Calu3 (cell line): ENCODE measurements at regions not wholly inside any gene's neighbourhood (a gene's known extent, or its start where the extent isn't known, plus 50 kb on each side); places are given as distances from the start of the nearest gene placed in this dataset.

Experiments
- BruUV-seq: library from RNA; stranded (reverse); fragments of 400-500 nt; replicated peaks from 2 replicates; lab custom pipeline; 2021; lab: Mats Ljungman, UMichigan
- CTCF ChIA-PET: fragments of 300-600 bp; sonication (Branson Sonifier 250); formaldehyde crosslinking; loops from one replicate; lab custom pipeline; 2022; ENCODE audit warnings: antibody characterized with exemption; lab: Charles Lee
- DNase-seq: peaks from one replicate; pipeline ENCODE4 v3.0.0; 2022
- H3K27ac Mint-ChIP-seq: one replicate; pipeline ENCODE4 v1.8.0; 2022; ENCODE audit warnings: mixed read lengths; ENCODE audit not compliant: unreplicated experiment
- H3K27me3 Mint-ChIP-seq: one replicate; pipeline ENCODE4 v1.8.0; 2022; ENCODE audit warnings: mixed read lengths; ENCODE audit not compliant: unreplicated experiment
- H3K36me3 Mint-ChIP-seq: one replicate; pipeline ENCODE4 v1.8.0; 2022; ENCODE audit warnings: mild to moderate bottlenecking, moderate library complexity, mixed read lengths; ENCODE audit not compliant: insufficient read depth, unreplicated experiment
- H3K4me1 Mint-ChIP-seq: one replicate; pipeline ENCODE4 v1.8.0; 2022; ENCODE audit warnings: mild to moderate bottlenecking, low read depth, mixed read lengths; ENCODE audit not compliant: unreplicated experiment
- H3K4me3 Mint-ChIP-seq: one replicate; pipeline ENCODE4 v1.8.0; 2022; ENCODE audit warnings: mild to moderate bottlenecking, low read depth, moderate library complexity, mixed read lengths; ENCODE audit not compliant: unreplicated experiment
- H3K9me3 Mint-ChIP-seq: one replicate; pipeline ENCODE4 v1.8.0; 2022; ENCODE audit warnings: low read depth, mixed read lengths; ENCODE audit not compliant: unreplicated experiment
- CTCF ChIP-seq: fragments of 200-600 bp; IDR thresholded peaks from one replicate; pipeline ENCODE4 v1.8.0; 2022; ENCODE audit warnings: antibody characterized with exemption; ENCODE audit not compliant: unreplicated experiment
- intact Hi-C: fragments of 100-400 bp; cut with micrococcal nuclease; formaldehyde crosslinking; loops from one replicate; pipeline ENCODE4 v1.10.0; 2022; ENCODE audit not compliant: unreplicated experiment

DNA sequence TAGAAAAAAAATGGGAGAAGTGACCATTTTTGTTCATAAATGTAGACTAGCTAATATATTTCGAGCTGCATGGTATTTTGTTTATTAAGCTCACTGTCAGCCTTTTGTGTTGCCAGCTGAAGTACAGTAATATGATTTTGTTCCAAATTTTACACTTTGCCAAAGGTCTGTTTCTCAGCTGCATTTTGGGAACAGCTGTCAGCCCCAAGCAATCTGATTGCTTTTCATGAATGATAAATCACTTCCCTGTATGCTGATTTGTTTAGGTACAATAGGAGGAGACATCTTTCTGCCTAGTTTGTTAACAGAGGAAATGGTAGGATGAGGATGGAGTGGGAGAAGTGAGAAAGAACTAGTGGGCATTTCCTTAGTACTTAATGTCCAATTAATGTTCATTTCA is 79.3 kb downstream of the NABP1 start:
- no peaks in the 10 kb centered on the region for H3K4me1 Mint-ChIP-seq
- no peaks in the 10 kb centered on the region for H3K27me3 Mint-ChIP-seq
- no peak overlapping the region for H3K4me3 Mint-ChIP-seq
- DNase-seq: no peak
- H3K9me3 Mint-ChIP-seq: no peaks in the 10 kb centered on the region
- CTCF ChIA-PET: interaction anchor here (0.7 kb wide), 1 partner anchor 1518 kb away, joined by 6 read pairs; no protein-coding TSS in a partner anchor
- no peak for TF ChIP-seq CTCF
- no TSS peak for BruUV-seq
- H3K36me3 Mint-ChIP-seq: peaks cover 5% of the 10 kb centered on the region
- intact Hi-C loops: no loop called here
- H3K27ac Mint-ChIP-seq: no peak overlapping the region

GRCh38 chr2:191758518-191759507 is 80.9 kb downstream of the NABP1 start:
- no TSS peak for BruUV-seq
- Mint-ChIP-seq H3K4me1 (no peaks in the 10 kb centered on the region), H3K4me3 (peak overlapping the region; percentile 61), H3K27me3 (no peaks in the 10 kb centered on the region), H3K9me3 (no peaks in the 10 kb centered on the region), H3K36me3 (peaks cover 5% of the 10 kb centered on the region), H3K27ac (peak overlapping the region; percentile 50)
- peak; percentile 85 for DNase-seq
- CTCF ChIA-PET: interaction anchor here (0.6 to 1.9 kb wide), 7 partner anchors 15 to 403 kb away, joined by 3 to 23 read pairs (median 3); no protein-coding TSS in a partner anchor
- peak; percentile 83 for TF ChIP-seq CTCF
- intact Hi-C loops: loop anchor here (2.0 kb wide), 1 partner anchor 404 kb away; no protein-coding TSS in a partner anchor

GRCh38 chr2:191759680-191760079 is 81.7 kb downstream of the NABP1 start:
- no peaks in the 10 kb centered on the region for H3K9me3 Mint-ChIP-seq
- DNase-seq: no peak
- BruUV-seq: no TSS peak
- H3K4me1 Mint-ChIP-seq: no peaks in the 10 kb centered on the region
- H3K4me3 Mint-ChIP-seq: no peak overlapping the region
- H3K27ac Mint-ChIP-seq: no peak overlapping the region
- no peak for TF ChIP-seq CTCF
- H3K36me3 Mint-ChIP-seq: peaks cover 5% of the 10 kb centered on the region
- intact Hi-C loops: loop anchor here (2.0 kb wide), 1 partner anchor 403 kb away; no protein-coding TSS in a partner anchor
- CTCF ChIA-PET: interaction anchor here (0.9 to 1.6 kb wide), 2 partner anchors 16 to 47 kb away, joined by 3 read pairs; no protein-coding TSS in a partner anchor
- H3K27me3 Mint-ChIP-seq: no peaks in the 10 kb centered on the region

DNA sequence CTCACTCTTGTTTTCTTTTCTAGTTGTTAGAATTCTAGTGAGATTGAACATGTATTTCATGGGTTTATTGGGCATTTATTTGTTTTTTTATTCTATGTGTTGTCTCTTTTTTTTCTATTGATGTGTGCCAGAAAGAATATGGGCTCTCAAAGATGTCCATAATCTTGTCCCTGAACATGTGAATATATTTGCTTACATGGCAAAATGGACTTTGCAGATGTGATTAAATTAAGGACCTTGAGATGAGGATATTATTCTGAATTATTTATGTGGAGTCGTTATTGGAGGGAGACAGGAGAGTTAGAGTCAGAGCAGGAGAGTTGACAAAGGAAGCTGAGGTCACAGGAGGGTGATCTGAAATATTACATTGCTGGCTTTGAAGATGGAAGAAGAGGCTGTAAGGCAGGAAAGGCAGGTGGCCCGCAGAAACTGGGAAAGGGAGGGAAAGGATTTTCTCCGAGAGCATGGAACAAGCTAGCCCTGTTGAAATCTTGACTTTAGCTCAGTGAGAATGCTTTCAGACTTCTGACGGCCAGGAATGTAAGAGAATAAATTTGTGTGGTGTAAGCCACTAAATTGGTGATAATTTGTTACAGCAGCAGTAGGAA is 82.8 kb downstream of the NABP1 start:
- Mint-ChIP-seq H3K4me3 (no peak overlapping the region), H3K27me3 (no peaks in the 10 kb centered on the region), H3K27ac (no peak overlapping the region), H3K4me1 (no peaks in the 10 kb centered on the region), H3K9me3 (no peaks in the 10 kb centered on the region), H3K36me3 (peaks cover 5% of the 10 kb centered on the region)
- intact Hi-C loops: no loop called here
- CTCF ChIA-PET: no interaction called here
- no TSS peak for BruUV-seq
- TF ChIP-seq CTCF: no peak
- DNase-seq: no peak
